HG03460 (cell line): ENCODE measurements at regions not wholly inside any gene's neighbourhood (a gene's known extent, or its start where the extent isn't known, plus 50 kb on each side); places are given as distances from the start of the nearest gene placed in this dataset.

ENCODE experiments used
- ATAC-seq: cut with Tn5 transposase; IDR thresholded peaks from one replicate; pipeline ENCODE4 v1.9.1; 2021; ENCODE audit not compliant: unreplicated experiment

DNA sequence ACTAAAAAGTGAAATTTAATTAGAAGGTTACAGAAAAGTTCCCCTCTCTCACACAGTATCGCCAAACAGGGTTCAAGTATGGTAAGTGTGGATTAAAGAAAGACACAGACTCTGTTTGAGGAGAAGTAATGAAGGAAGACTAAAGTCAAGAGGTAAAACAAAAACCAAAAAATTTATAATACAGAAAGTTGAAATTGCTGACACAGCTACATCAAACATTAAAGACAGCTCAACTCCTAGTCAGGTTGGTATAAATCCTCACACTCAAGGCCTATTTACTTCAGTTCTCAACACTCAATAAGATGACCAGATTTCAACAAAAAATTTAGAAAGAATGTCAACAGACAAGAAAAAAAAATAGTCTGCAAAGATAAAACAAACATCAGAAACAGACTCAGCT is 300.5 kb upstream of the LINC00305 start:
- no peak for ATAC-seq

DNA sequence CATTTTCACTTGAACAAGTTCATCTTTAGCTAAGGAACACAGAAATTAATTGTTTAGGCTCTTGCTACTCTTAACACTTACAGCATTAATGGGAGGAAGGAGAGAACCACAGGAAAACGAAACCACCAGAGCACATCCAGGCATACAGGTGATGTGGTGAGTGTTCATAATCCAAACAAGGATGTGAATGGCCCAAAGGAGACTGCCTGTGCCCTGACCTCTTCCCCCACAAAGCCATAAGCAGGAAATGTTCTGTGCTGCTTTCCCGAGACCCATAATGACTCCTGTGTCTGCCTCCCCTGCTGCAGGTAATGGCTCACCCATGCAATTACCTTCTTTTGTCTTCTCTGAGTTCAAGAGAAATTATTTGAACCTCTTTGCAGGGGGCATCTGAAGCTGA is 295.9 kb upstream of the LINC00305 start:
- ATAC-seq: no peak

- ATAC-seq: no peak
Observed at GRCh38 chr18:64438178-64438577, 289.3 kb upstream of the LINC00305 start.

DNA sequence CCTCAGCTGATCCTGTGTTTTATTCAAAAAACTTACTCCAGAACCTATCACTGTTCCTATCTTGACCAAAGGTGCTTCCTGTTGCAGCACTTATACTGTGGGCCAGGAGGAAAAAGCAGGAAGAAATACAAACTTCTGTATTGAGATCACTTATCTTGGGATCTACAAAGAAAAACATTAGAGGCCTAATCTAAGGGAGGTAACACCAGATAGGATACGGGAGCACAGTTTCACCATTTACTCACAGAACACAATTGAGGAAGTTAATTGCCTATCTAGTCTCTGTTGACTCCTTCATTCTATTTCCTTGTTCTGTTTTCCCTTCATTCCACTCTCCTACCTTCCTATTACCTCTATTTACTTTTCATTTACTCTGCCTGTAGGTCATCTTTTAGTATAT is 287.2 kb upstream of the LINC00305 start:
- ATAC-seq: no peak

GRCh38 chr18:64419156-64419555 is 270.3 kb upstream of the LINC00305 start:
- ATAC-seq: no peak

- no peak for ATAC-seq
Observed at GRCh38 chr18:64416990-64417389, 268.1 kb upstream of the LINC00305 start.

DNA sequence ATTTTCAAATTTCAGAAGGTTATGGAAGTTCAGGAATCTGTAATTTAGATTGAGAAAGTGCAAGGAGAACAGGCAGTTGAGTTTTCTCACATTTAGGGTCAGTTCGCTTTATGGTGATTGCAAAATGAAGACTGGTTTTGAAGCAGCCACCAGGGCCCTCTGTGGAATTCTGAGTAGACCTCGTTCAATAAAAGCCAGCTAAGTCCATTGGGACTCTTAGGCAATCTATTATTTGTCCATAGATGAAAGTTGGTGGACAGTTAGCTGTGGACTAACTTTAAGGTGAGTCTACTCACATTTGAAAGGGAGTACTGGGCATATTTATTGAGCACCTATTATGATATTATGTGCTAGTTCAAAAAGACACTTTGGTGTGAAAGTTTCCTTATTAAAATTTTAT is 266.3 kb upstream of the LINC00305 start:
- no peak for ATAC-seq

DNA sequence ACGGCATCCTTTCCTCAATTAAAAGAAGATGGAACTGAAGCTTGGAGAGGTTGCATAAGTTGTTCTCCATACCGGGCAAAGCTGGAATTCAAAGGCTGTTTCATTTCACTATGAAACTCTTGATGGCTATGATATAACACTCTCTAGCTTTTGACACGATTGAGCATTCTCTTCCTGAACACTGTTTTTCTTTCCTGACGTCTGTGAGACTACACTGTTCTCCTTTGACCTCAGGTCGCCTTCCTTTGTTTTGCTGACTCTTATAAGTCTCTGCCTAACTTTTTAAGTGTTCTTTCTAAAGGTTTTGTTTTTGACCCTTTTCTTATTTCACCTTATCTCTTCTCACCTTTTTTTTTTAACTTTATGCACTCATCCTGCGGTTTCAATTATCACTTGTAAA is 261.8 kb upstream of the LINC00305 start:
- no peak for ATAC-seq

DNA sequence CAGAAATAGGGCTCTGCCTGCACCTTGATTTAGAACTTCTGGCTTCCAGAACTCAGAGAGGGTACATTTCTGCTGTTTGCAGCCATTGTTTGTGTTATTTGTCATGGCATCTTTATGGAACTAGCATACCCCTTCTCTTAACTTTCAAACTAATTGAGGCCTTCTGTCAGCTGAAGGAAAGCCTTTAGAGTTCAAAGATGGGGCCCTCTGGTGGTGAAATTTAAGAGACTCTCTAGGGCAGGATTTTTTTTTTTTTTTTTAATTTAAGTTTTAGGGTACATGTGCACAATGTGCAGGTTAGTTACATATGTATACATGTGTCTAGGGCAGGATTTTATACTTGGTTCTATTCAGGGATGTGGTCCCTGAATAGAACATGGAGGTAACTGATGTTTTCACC is 260.6 kb upstream of the LINC00305 start:
- ATAC-seq: no peak

GRCh38 chr18:64407606-64408005 is 258.7 kb upstream of the LINC00305 start:
- no peak for ATAC-seq

- no peak for ATAC-seq
Observed at GRCh38 chr18:64405161-64405560, 256.3 kb upstream of the LINC00305 start.

GRCh38 chr18:64403784-64404503 is 255.1 kb upstream of the LINC00305 start:
- ATAC-seq: no peak

GRCh38 chr18:64402636-64403035 is 253.7 kb upstream of the LINC00305 start:
- ATAC-seq: no peak

GRCh38 chr18:64401268-64402060 is 252.6 kb upstream of the LINC00305 start:
- no peak for ATAC-seq

GRCh38 chr18:64399566-64399965 is 250.7 kb upstream of the LINC00305 start:
- no peak for ATAC-seq

GRCh38 chr18:64398320-64398719 is 249.4 kb upstream of the LINC00305 start:
- ATAC-seq: no peak

- ATAC-seq: no peak
Observed at GRCh38 chr18:64392202-64392601, 243.3 kb upstream of the LINC00305 start.

DNA sequence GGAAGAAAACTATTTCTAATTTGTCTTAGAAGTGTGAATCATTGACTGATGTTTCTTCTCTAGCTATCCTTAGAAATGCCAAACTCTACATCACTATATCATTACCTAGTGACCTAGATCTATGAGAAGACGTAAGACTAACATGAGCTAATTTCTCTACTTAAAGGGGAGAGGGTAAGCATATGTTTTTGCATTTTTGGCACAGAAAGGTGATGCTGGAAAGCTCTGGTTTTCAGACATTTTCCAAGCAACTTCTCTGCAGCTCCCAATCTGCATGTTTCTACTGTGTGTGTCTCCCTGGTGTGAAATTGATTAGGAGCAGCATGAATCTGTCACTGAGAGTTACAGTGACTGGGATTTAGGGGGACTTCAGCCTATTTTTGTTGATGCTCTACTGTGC is 235.2 kb upstream of the LINC00305 start:
- ATAC-seq: no peak

DNA sequence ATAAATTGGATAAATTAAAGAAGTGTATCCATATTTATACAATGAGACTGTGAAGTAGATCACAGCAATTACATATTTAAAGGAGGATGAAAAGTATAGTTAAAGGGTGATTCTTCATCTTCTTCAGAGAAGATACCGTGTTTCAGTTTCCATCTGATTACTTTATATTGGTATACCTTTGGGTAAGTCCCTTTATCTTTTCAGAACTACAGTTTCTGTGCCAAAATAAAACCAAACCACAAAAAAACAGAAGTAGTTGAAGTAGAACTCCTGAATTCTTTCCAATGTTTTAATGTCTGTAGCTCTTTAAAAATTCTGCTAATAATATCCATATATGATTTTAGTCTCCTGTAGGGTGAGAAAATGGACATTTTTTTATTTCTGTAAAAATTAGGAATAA is 231.2 kb upstream of the LINC00305 start:
- peak; percentile 91 for ATAC-seq

DNA sequence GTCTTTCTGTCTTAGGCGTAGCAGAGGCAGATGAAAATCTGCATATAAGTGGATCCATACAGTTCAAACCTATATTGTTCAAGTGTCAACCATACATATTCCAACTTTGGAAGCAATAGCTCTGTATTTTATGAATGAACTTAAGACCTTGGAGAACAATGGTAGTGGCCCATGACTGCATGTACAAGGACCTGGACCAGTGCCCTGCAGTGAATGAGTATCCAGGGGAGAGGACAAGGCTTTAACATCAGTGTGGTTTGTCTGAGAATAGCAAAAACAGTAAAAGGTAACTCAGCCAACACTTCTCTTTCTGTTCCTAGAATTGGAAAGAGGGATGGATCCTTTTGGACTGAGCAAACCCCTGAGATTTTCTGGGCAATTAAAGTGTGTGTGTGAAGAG is 230.8 kb upstream of the LINC00305 start:
- ATAC-seq: peak; percentile 17

DNA sequence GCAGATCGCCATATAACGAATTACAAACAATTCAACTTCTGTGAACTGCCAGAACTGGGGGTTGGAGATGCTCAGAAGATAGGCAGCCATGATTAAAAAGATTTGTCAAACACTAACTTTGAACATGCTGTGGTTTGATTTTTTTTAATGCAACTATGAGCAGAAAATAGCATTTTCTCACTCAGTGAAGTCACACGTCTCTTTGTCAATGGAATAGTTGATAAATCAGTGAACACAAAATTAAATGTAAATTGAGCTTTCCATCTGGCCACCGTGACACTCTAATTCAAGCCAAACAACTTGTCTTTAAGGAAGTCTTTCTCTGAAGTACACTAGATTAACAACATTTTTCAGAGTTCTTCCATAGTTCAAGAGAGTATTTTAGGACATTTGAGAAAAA is 228.6 kb upstream of the LINC00305 start:
- ATAC-seq: no peak

GRCh38 chr18:64372850-64373249 is 224.0 kb upstream of the LINC00305 start:
- no peak for ATAC-seq
